WTC11 (cell line): ENCODE measurements at regions not wholly inside any gene's neighbourhood (a gene's known extent, or its start where the extent isn't known, plus 50 kb on each side); places are given as distances from the start of the nearest gene placed in this dataset.

ENCODE experiments used
- FOXK1 ChIP-seq: sonication (generic); formaldehyde crosslinking; IDR thresholded peaks from 2 replicates; pipeline ENCODE4 v1.8.0; 2022; ENCODE audit warnings: mild to moderate bottlenecking, moderate library complexity, missing genetic modification reagents
- NFE2L1 ChIP-seq: sonication (generic); formaldehyde crosslinking; IDR thresholded peaks from 2 replicates; pipeline ENCODE4 v1.8.1; 2023; ENCODE audit warnings: missing genetic modification reagents
- ZNF121 ChIP-seq: sonication (generic); formaldehyde crosslinking; IDR thresholded peaks from 2 replicates; pipeline ENCODE4 v1.8.0; 2023; ENCODE audit warnings: missing genetic modification reagents
- ZNF263 ChIP-seq: sonication (generic); formaldehyde crosslinking; IDR thresholded peaks from 2 replicates; pipeline ENCODE4 v1.8.1; 2022; ENCODE audit warnings: low read depth, mild to moderate bottlenecking, moderate library complexity, missing genetic modification reagents
- TF ChIP-seq, protein P1 (sequence below): sonication (generic); formaldehyde crosslinking; IDR thresholded peaks from 2 replicates; pipeline ENCODE4 v1.8.0; 2022; ENCODE audit warnings: missing genetic modification reagents
- TF ChIP-seq, protein P2 (sequence below): fragments of 200-600 bp; IDR thresholded peaks from 2 replicates; pipeline ENCODE4 v1.8.0; 2022; ENCODE audit warnings: antibody characterized with exemption
- TF ChIP-seq, protein P3 (sequence below): sonication (generic); formaldehyde crosslinking; IDR thresholded peaks from 2 replicates; pipeline ENCODE4 v1.8.1; 2022; ENCODE audit warnings: low read depth, missing genetic modification reagents, borderline replicate concordance
- TF ChIP-seq, protein P4 (sequence below): sonication (generic); formaldehyde crosslinking; IDR thresholded peaks from 2 replicates; pipeline ENCODE4 v1.8.1; 2023; ENCODE audit warnings: mild to moderate bottlenecking, missing genetic modification reagents, moderate library complexity
- TF ChIP-seq, protein P5 (sequence below): sonication (generic); formaldehyde crosslinking; IDR thresholded peaks from 2 replicates; pipeline ENCODE4 v1.8.1; 2022; ENCODE audit warnings: missing genetic modification reagents, borderline replicate concordance

DNA sequence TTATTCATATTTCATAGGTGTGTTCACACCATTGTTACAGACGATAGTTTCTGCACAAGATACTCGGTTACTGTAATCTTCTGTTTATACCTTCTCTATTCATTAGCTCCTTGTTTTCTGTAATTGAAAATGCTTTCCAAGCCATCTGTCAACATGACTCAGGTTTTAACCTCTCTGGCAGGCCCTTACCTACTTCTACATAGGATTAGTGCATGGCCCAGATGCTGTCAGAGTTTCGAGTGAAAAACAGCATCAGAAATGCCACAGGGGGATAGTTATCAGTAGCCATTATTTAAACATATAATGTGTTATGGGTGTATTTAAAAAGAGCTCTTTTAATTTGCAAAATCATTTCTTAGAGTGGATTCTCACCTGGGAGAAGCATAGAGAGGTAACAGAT is 596.4 kb downstream of the FBXO15 start:
- TF ChIP-seq, protein P1, sequence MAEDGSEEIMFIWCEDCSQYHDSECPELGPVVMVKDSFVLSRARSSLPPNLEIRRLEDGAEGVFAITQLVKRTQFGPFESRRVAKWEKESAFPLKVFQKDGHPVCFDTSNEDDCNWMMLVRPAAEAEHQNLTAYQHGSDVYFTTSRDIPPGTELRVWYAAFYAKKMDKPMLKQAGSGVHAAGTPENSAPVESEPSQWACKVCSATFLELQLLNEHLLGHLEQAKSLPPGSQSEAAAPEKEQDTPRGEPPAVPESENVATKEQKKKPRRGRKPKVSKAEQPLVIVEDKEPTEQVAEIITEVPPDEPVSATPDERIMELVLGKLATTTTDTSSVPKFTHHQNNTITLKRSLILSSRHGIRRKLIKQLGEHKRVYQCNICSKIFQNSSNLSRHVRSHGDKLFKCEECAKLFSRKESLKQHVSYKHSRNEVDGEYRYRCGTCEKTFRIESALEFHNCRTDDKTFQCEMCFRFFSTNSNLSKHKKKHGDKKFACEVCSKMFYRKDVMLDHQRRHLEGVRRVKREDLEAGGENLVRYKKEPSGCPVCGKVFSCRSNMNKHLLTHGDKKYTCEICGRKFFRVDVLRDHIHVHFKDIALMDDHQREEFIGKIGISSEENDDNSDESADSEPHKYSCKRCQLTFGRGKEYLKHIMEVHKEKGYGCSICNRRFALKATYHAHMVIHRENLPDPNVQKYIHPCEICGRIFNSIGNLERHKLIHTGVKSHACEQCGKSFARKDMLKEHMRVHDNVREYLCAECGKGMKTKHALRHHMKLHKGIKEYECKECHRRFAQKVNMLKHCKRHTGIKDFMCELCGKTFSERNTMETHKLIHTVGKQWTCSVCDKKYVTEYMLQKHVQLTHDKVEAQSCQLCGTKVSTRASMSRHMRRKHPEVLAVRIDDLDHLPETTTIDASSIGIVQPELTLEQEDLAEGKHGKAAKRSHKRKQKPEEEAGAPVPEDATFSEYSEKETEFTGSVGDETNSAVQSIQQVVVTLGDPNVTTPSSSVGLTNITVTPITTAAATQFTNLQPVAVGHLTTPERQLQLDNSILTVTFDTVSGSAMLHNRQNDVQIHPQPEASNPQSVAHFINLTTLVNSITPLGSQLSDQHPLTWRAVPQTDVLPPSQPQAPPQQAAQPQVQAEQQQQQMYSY: no peak
- TF ChIP-seq, protein P2, sequence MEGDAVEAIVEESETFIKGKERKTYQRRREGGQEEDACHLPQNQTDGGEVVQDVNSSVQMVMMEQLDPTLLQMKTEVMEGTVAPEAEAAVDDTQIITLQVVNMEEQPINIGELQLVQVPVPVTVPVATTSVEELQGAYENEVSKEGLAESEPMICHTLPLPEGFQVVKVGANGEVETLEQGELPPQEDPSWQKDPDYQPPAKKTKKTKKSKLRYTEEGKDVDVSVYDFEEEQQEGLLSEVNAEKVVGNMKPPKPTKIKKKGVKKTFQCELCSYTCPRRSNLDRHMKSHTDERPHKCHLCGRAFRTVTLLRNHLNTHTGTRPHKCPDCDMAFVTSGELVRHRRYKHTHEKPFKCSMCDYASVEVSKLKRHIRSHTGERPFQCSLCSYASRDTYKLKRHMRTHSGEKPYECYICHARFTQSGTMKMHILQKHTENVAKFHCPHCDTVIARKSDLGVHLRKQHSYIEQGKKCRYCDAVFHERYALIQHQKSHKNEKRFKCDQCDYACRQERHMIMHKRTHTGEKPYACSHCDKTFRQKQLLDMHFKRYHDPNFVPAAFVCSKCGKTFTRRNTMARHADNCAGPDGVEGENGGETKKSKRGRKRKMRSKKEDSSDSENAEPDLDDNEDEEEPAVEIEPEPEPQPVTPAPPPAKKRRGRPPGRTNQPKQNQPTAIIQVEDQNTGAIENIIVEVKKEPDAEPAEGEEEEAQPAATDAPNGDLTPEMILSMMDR: no peak
- TF ChIP-seq ZNF121 (CRISPR knock-in tag) (no peak), NFE2L1 (CRISPR knock-in tag) (no peak), FOXK1 (CRISPR knock-in tag) (no peak), ZNF263 (no peak)
- TF ChIP-seq, protein P3, sequence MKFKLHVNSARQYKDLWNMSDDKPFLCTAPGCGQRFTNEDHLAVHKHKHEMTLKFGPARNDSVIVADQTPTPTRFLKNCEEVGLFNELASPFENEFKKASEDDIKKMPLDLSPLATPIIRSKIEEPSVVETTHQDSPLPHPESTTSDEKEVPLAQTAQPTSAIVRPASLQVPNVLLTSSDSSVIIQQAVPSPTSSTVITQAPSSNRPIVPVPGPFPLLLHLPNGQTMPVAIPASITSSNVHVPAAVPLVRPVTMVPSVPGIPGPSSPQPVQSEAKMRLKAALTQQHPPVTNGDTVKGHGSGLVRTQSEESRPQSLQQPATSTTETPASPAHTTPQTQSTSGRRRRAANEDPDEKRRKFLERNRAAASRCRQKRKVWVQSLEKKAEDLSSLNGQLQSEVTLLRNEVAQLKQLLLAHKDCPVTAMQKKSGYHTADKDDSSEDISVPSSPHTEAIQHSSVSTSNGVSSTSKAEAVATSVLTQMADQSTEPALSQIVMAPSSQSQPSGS (CRISPR knock-in tag): no peak
- TF ChIP-seq, protein P4, sequence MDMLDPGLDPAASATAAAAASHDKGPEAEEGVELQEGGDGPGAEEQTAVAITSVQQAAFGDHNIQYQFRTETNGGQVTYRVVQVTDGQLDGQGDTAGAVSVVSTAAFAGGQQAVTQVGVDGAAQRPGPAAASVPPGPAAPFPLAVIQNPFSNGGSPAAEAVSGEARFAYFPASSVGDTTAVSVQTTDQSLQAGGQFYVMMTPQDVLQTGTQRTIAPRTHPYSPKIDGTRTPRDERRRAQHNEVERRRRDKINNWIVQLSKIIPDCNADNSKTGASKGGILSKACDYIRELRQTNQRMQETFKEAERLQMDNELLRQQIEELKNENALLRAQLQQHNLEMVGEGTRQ (CRISPR knock-in tag): no peak
- TF ChIP-seq, protein P5, sequence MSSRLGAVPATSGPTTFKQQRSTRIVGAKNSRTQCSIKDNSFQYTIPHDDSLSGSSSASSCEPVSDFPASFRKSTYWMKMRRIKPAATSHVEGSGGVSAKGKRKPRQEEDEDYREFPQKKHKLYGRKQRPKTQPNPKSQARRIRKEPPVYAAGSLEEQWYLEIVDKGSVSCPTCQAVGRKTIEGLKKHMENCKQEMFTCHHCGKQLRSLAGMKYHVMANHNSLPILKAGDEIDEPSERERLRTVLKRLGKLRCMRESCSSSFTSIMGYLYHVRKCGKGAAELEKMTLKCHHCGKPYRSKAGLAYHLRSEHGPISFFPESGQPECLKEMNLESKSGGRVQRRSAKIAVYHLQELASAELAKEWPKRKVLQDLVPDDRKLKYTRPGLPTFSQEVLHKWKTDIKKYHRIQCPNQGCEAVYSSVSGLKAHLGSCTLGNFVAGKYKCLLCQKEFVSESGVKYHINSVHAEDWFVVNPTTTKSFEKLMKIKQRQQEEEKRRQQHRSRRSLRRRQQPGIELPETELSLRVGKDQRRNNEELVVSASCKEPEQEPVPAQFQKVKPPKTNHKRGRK (CRISPR knock-in tag): no peak
